ENCODE measurements at regions not wholly inside any gene's neighbourhood (a gene's known extent, or its start where the extent isn't known, plus 50 kb on each side); places are given as distances from the start of the nearest gene placed in this dataset.

- TF ChIP-seq CTCF (IDR thresholded peaks at IDR 0.05; ENCODE audit: poor library complexity): no peak
- TF ChIP-seq EZH2phosphoT487 (IDR thresholded peaks at IDR 0.05; ENCODE audit: low read depth, severe bottlenecking, unreplicated experiment): no peak
Measured at GRCh38 chr5:173423452-173424117, 95.4 kb upstream of the STC2 start.

Measured in hepatocyte (in vitro differentiated cells).